ENCODE measurements at regions not wholly inside any gene's neighbourhood (a gene's known extent, or its start where the extent isn't known, plus 50 kb on each side); places are given as distances from the start of the nearest gene placed in this dataset.

- no peak for DNase-seq
Measured at GRCh38 chr3:25306066-25306465, 122.0 kb upstream of the RARB start.

- DNase-seq = no peak
Measured at GRCh38 chr3:25306705-25307104, 121.4 kb upstream of the RARB start.

GRCh38 chr3:25313286-25313685, 114.8 kb upstream of the RARB start:
- no peak for DNase-seq

DNA sequence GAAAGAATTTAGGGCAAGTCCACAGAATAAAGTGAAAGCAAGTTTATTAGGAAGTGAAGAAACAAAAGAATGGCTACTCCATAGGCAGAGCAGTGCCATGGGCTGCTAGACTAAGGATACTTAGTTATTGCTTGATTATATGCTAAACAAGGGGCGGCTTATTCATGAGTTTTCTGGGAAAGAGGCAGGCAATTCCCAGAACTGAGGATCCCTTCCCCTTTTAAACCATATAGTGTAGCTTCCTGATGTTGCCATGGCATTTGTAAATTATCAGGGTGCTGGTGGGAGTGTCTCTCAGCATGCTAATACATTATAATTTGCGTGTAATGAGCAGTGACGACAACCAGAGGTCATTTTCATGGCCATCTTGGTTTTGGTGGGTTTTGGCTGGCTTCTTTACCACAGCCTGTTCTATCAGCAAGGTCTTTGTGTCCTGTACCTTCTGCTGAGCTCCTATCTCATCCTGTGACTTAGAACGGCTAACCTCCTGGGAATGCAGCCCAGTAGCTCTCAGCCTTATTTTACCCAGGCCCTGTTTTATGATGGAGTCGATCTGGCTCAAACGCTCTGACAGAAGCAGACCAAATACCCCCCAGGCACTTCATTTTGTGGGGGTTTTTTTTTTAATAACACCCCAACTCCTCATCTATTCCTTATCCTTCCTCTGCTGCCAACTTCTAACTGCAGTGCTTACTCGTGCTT, 103.0 kb upstream of the RARB start:
- DNase-seq = no peak

DNA sequence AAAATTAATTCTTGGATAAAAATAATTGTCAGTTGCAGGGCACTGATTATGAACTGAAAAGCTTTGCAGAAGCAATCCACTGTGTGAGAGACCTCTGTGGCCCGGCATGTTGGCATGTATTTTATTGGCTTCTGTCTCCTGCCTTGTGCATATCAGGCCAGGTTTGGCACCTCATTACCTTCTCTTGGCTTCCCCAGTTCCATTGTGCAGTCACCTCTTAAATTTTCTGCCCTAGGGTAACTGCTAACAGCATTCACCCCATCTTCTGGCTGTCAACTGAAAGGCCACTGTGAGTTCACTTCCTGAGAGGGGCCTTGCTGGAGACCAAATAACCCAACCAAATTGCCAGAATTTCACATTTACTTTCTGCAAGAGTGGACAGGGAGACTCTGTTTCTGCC, 92.7 kb upstream of the RARB start:
- DNase-seq = no peak

DNA sequence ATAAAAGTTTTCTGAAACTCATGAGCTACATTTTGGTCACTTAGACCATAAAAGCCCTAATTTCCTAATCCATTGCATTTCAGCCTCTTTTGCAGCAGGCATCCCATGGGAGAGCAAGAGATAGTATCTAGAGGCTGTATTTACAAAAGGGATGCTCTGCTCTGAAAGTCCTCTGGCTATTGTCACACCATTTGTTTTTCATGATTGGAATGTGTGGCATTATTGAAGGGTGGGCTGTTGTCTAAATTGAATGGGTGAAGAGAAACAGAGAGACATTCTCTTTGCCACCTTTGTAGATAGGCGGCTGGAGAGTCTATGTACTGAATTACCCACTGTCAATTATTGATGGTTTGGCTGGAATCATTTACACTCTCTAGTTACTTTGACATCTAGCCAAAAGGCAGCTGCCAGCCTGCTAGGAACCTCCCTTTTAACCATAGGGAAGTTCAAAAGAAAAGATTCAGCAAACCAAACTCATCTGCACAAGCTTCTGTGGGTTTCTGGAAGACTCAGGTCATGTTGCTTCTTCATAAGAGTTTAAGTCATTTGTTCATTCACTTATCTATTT, 89.8 kb upstream of the RARB start:
- no peak for DNase-seq

GRCh38 chr3:25339225-25339624, 88.8 kb upstream of the RARB start:
- DNase-seq = peak; percentile 25

GRCh38 chr3:25344670-25345069, 83.4 kb upstream of the RARB start:
- DNase-seq = no peak

DNA sequence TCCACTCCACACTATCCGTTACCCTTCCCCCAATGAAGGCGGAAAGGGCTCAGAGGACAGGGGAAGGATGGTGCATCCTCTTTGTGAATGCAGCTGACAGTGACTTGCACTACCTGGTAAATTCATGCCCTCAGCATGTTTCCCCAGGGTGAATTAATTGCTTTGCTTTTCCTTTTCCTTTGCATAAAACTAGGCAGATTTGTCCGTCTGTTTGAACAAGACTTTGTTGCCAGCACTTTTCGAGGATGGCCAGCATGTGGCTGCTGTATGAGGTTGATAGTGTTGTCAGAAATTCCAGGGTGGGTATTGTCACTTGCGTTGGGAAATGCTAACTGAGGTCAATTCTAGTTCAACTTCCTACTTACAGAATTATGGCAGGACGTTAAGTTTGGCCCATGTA, 79.0 kb upstream of the RARB start:
- no peak for DNase-seq

DNA sequence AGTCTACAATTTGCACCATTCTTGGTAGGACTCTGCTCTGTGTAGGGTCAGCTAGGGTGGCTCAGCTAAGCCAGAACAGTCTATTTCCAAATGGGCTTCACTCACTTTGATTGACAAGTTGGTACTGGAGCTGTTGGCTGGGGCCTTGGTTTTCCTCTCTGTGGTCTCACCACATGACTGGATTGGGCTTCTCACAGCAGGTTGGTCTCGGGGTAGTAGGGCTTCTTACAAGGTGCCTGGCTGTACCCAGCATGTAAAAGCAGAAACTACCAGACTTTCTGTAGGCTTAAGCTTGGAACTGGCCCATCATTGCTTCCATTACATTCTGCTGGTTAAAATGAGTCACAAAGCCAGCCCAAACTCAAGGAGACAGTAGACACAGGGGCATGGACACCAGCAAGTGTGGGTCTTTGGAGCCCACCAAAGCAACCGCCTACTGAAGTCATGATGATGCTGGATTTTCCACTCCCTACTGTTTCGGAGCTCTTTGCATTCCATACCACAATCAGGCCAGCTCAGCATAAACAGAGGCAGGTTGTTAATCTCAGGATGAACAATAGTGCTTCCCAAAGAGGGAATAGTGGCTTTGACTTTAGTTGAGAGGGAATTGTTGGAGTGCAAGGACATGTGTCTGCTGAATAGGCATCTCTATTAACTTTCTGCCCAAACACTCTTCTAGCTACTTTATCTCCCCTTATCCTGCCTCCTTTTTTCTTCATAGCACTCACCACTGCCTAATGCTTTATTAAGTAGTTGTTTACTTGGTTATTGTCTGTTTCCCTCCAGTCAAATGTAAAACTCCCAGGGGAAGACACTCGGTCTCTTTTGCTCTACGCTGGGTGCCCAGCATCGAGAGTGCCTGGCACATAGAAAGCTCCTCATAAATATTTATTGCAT, 78.0 kb upstream of the RARB start:
- no peak for DNase-seq

GRCh38 chr3:25350725-25351114, 77.3 kb upstream of the RARB start:
- no peak for DNase-seq

GRCh38 chr3:25354071-25354470, 74.0 kb upstream of the RARB start:
- DNase-seq = no peak

DNA sequence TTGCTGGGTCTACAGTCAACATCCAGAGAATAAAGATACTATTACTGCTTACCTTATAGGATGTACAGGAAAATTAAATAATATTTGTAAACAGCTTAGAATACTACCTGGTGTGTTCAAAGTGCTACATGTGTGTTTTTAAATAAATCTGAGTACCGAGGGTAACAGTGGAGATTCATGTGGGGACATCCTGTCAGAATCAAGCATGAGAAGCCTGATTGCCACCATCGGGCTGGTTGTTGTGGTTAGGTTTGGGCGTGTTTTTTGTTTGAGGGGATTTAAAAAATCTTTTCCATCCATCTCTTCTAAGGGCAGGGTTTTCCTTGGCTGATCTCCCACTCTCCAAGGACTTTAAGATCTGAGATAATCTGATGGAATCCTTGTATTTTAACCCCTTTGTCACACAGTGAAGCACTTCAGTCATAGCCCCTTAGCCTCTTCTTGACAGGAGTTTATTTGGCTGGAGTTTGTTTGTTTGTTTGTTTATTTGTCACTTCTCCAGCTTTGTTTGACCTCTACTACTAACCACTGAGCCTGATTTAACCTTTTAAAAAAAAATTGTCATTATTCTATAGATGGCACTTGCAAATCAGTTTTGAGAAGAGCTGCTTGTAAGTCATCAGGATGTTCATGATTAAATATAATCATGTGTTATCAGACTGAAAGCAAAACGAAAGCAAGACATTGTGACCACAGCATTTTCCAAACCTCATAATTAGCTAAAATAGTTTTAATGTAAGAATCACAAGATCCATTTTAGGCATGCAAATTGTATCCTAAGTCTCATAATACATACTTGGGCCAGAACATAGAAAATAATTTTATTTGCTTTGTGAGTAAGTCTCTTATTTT, 72.8 kb upstream of the RARB start:
- no peak for DNase-seq

- no peak for DNase-seq
Measured at GRCh38 chr3:25355998-25356397, 72.1 kb upstream of the RARB start.

- DNase-seq = no peak
Measured at GRCh38 chr3:25362118-25362517, 65.9 kb upstream of the RARB start.

DNA sequence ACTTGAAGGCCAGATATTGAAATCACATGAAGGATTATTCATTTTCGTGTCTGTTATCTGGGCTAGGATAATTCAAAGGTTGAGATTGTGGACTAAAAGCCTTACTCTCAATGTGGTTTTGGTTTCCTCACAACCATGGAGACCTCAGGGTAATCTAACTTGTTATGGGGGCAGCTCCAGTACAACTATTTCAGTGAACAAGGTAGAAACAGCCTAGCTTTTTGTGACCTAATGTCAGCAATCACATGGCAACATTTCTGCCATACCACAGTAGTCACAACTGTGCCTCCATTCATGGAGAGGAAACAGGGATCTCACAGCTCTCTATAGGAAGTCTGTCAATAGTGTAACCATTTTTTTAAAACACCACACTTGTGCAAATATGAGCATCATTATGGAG, 62.4 kb upstream of the RARB start:
- no peak for DNase-seq

GRCh38 chr3:25367025-25367424, 61.0 kb upstream of the RARB start:
- DNase-seq = no peak

GRCh38 chr3:25372167-25372566, 55.9 kb upstream of the RARB start:
- no peak for DNase-seq

DNA sequence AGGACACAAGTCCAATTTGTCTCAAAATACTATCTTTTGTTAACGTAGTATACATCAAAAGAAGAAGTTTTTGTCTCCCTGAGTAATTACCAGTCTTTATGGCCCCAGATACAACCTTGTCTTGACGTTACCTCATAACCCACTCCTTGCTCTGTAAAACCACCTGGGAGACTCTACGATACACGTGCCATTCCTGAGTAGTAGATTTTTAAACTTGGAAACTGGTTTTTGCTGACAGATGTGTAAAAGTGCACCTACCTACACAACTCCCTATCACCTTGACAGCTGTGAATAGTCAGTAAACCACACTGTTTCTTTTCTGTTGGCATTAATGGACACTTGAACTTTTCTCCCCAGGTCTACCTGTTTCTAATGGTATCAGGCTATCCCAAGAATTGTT, 51.7 kb upstream of the RARB start:
- no peak for DNase-seq

GRCh38 chr3:25377042-25377441, 51.0 kb upstream of the RARB start:
- no peak for DNase-seq
